Common myeloid progenitor, CD34-positive (primary cell): ENCODE measurements at regions not wholly inside any gene's neighbourhood (a gene's known extent, or its start where the extent isn't known, plus 50 kb on each side); places are given as distances from the start of the nearest gene placed in this dataset.

Experiments
- CTCF ChIA-PET: fragments of 350-600 bp; sonication (Branson Sonifier 250); formaldehyde crosslinking; loops from one replicate; lab custom pipeline; 2021; ENCODE audit warnings: antibody characterized with exemption; lab: Charles Lee
- POLR2A ChIA-PET: fragments of 350-600 bp; sonication (Branson Sonifier 250); formaldehyde crosslinking; loops from one replicate; lab custom pipeline; 2021; ENCODE audit warnings: antibody characterized with exemption; lab: Charles Lee
- DNase-seq, 3 donors: peaks; one replicate each; pipeline versions ENCODE4 v3.0.0 to v3.0.0-alpha.2; 2013
- H3K27ac ChIP-seq, 2 experiments: 1 replicate in 1 of 2; 2 replicates in 1 of 2; pipeline ENCODE4 v1.7.0; 2013; ENCODE audit warnings: inconsistent platforms in 2 of 2, low read length in 2 of 2, mild to moderate bottlenecking in 2 of 2, low read depth in 1 of 2, moderate library complexity in 1 of 2; ENCODE audit not compliant: severe bottlenecking in 2 of 2, insufficient read depth in 1 of 2, poor library complexity in 1 of 2
- H3K27me3 ChIP-seq, 5 experiments: replicated peaks in 2 of 5; 1 replicate in 3 of 5; 2 replicates in 2 of 5; pipeline versions ENCODE4 v1.6.1 to v1.7.0; 2013; ENCODE audit warnings: low read length in 4 of 5, mild to moderate bottlenecking in 2 of 5, moderate library complexity in 2 of 5, inconsistent platforms in 1 of 5; ENCODE audit not compliant: insufficient read depth in 5 of 5, control insufficient read depth in 4 of 5
- H3K36me3 ChIP-seq, 4 experiments: 1 replicate in 2 of 4; 2 replicates in 2 of 4; pipeline versions ENCODE4 v1.6.1 to v1.7.0; 2013; ENCODE audit warnings: low read length in 3 of 4, control low read depth in 1 of 4, mild to moderate bottlenecking in 1 of 4; ENCODE audit not compliant: control insufficient read depth in 4 of 4, insufficient read depth in 4 of 4
- H3K4me1 ChIP-seq, 4 experiments: 1 replicate in 3 of 4; 2 replicates in 1 of 4; pipeline versions ENCODE4 v1.6.1 to v1.7.1; 2013; ENCODE audit warnings: low read length in 3 of 4, mild to moderate bottlenecking in 3 of 4, control low read depth in 1 of 4, inconsistent platforms in 1 of 4, moderate library complexity in 1 of 4; ENCODE audit not compliant: control insufficient read depth in 4 of 4, insufficient read depth in 4 of 4; ENCODE audit errors: control extremely low read depth in 1 of 4
- H3K4me3 ChIP-seq, 7 experiments: 1 replicate in 4 of 7; 2 replicates in 3 of 7; pipeline versions ENCODE4 v1.5.1 to v1.7.0; 2013; ENCODE audit warnings: mild to moderate bottlenecking in 7 of 7, low read length in 6 of 7, moderate library complexity in 6 of 7, inconsistent platforms in 2 of 7, low read depth in 2 of 7, control low read depth in 1 of 7; ENCODE audit not compliant: insufficient read depth in 4 of 7, control insufficient read depth in 1 of 7; ENCODE audit errors: extremely low read depth in 1 of 7
- H3K9me3 ChIP-seq, 5 experiments: 1 replicate in 4 of 5; 2 replicates in 1 of 5; pipeline versions ENCODE4 v1.6.1 to v1.7.1; 2013; ENCODE audit warnings: low read length in 4 of 5, mild to moderate bottlenecking in 2 of 5, inconsistent platforms in 1 of 5, low read depth in 1 of 5, moderate library complexity in 1 of 5; ENCODE audit not compliant: control insufficient read depth in 4 of 5, insufficient read depth in 2 of 5; ENCODE audit errors: control extremely low read depth in 1 of 5
- WGBS: methylation state at CpG from one replicate; pipeline ENCODE4 v1.1.5; 2013; ENCODE audit not compliant: insufficient coverage; 5-methylcytosine and 5-hydroxymethylcytosine counted together

DNA sequence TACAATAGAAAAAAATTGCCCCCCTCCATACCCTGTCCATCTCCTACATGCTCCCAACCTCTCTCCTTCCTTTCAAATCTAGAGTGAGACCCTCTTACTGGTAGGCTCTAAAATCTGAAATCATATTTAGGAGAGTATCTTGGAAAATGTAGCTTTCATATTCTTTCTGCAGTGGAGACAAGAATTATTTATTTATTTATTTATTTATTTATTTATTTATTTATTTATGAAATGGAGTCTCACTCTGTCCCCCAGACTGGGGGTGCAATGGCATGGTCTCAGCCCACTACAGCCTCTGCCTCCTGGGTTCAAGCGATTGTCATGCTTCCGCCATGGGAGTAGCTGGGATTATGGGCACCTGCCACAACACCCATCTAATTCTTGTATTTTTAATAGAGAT, 174.1 kb upstream of the MYO16 start:
- Histone ChIP-seq H3K9me3 (peaks cover 0 to 5% (median 0%) of the 10 kb centered on the region in 5 experiments), H3K27ac (no peak overlapping the region), H3K27me3 (no peaks in the 10 kb centered on the region), H3K4me3 (no peak overlapping the region), H3K36me3 (no peaks in the 10 kb centered on the region), H3K4me1 (no peaks in the 10 kb centered on the region)
- POLR2A ChIA-PET = no interaction called here
- CTCF ChIA-PET = no interaction called here
- no peak for DNase-seq
- WGBS = no CpG with 5 or more reads among the region's 2 CpGs

- no peaks in the 10 kb centered on the region for H3K4me1 ChIP-seq
- WGBS = 96% methylated on average over 3 of the region's 4 CpGs
- no peak overlapping the region for H3K4me3 ChIP-seq
- CTCF ChIA-PET = interaction anchor here (0.9 to 1.3 kb wide), 2 partner anchors 10 to 32 kb away, joined by 3 read pairs; no protein-coding TSS in a partner anchor
- H3K27me3 ChIP-seq = no peaks in the 10 kb centered on the region
- DNase-seq = no peak
- H3K36me3 ChIP-seq = no peaks in the 10 kb centered on the region
- POLR2A ChIA-PET = no interaction called here
- no peak overlapping the region for H3K27ac ChIP-seq
- H3K9me3 ChIP-seq = no peaks in the 10 kb centered on the region
Measured at GRCh38 chr13:108460043-108460442, 169.4 kb upstream of the MYO16 start.

DNA sequence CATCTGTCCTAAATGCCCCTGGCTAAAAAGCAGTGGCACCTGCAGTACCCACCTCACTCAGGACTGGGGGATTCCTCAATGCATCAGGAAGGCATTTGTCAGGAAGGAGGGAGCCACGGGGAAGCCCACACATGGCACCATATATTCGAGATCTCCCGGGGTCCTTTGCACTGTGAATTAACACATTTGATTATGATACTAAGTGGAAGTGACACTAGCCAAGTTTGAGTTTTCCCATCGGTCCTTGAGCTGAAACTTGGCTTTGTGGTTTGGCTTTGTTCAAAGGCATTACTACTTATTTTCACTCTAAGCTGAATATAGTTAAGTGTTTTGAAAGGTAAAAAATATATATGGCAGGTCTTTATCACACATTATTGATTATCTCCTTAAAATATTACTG, 168.7 kb upstream of the MYO16 start:
- Histone ChIP-seq H3K27ac (no peak overlapping the region), H3K27me3 (no peaks in the 10 kb centered on the region), H3K4me1 (no peaks in the 10 kb centered on the region), H3K4me3 (no peak overlapping the region), H3K9me3 (no peaks in the 10 kb centered on the region), H3K36me3 (no peaks in the 10 kb centered on the region)
- WGBS = 83% methylated on average over 3 of the region's 4 CpGs
- ChIA-PET CTCF (no interaction called here), POLR2A (no interaction called here)
- no peak for DNase-seq

GRCh38 chr13:108463340-108463739, 166.1 kb upstream of the MYO16 start:
- CTCF ChIA-PET = no interaction called here
- no peak for DNase-seq
- Histone ChIP-seq H3K9me3 (no peaks in the 10 kb centered on the region), H3K27ac (no peak overlapping the region), H3K4me1 (no peaks in the 10 kb centered on the region), H3K36me3 (no peaks in the 10 kb centered on the region), H3K4me3 (no peak overlapping the region), H3K27me3 (no peaks in the 10 kb centered on the region)
- WGBS = no CpG with 5 or more reads among the region's 3 CpGs
- POLR2A ChIA-PET = no interaction called here

DNA sequence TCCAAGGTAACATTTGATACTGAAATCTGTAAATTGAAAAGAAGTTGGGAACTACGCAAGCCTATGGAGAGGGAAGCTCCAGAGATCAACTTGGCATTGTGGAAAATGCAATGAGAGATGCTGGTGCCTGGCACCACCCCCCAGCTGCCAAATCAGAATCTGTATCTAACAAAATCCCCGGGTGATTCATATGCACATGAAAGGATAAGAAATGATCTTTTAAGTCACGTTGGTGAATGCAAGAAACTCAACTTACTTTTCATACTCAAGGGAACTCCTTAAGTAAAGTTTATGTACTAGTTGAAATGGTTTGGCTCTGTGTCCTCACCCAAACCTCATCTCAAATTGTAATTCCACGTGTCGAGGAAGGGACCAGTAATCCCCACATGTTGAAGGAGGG, 158.5 kb upstream of the MYO16 start:
- H3K27me3 ChIP-seq = peaks cover 0 to 2% (median 0%) of the 10 kb centered on the region in 5 experiments
- 100% methylated on average over 2 of the region's 5 CpGs for WGBS

DNA sequence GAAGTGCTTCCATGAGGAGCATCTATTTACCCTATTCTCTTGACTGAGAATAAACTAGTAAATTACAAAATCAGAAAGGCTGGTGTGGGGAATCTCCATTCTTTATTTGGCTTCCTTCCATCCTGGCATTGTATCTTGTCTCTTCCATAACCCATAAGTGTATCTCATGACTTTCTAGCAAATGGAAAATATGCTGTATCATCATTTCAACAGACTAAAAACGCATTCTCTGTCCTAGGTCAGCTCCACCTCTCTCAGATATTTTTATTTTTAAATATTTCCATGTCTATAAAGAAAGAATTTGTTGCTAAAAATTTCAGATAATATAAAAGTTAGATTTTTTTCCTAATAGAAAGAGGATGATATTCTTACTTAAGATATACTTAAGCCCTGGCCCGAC, 154.2 kb upstream of the MYO16 start:
- H3K9me3 ChIP-seq = no peaks in the 10 kb centered on the region
- ChIA-PET CTCF (interaction anchor here (1.4 kb wide), 1 partner anchor 69 kb away, joined by 3 read pairs; no protein-coding TSS in a partner anchor), POLR2A (no interaction called here)
- WGBS = 100% methylated on average over 1 of the region's 2 CpGs
- no peaks in the 10 kb centered on the region for H3K4me1 ChIP-seq
- no peak overlapping the region for H3K27ac ChIP-seq
- no peak overlapping the region for H3K4me3 ChIP-seq
- no peak for DNase-seq
- no peaks in the 10 kb centered on the region for H3K36me3 ChIP-seq
- H3K27me3 ChIP-seq = peaks cover 0 to 2% (median 0%) of the 10 kb centered on the region in 5 experiments

More for the DNA sequence above, 158.5 kb upstream of the MYO16 start:
- no peaks in the 10 kb centered on the region for H3K36me3 ChIP-seq
- no peak overlapping the region for H3K4me3 ChIP-seq
- no peak for DNase-seq
- POLR2A ChIA-PET = no interaction called here
- no peaks in the 10 kb centered on the region for H3K4me1 ChIP-seq
- CTCF ChIA-PET = no interaction called here
- no peak overlapping the region for H3K27ac ChIP-seq
- no peaks in the 10 kb centered on the region for H3K9me3 ChIP-seq

- no peaks in the 10 kb centered on the region for H3K36me3 ChIP-seq
- 84% methylated on average over 4 of the region's 4 CpGs for WGBS
- no peak for DNase-seq
- H3K27ac ChIP-seq = no peak overlapping the region
- H3K9me3 ChIP-seq = no peaks in the 10 kb centered on the region
- ChIA-PET CTCF (no interaction called here), POLR2A (no interaction called here)
- no peak overlapping the region for H3K4me3 ChIP-seq
- no peaks in the 10 kb centered on the region for H3K4me1 ChIP-seq
- H3K27me3 ChIP-seq = no peaks in the 10 kb centered on the region
Measured at GRCh38 chr13:108477376-108477775, 152.0 kb upstream of the MYO16 start.
